AG04450 (cell line): ENCODE measurements at regions not wholly inside any gene's neighbourhood (a gene's known extent, or its start where the extent isn't known, plus 50 kb on each side); places are given as distances from the start of the nearest gene placed in this dataset.

Experiments used
- CTCF ChIA-PET: fragments of 300-600, 350-600 bp; formaldehyde crosslinking; extraction: SDS; loops from one replicate; lab custom pipeline; 2022; ENCODE audit warnings: antibody characterized with exemption, inconsistent platforms; lab: Charles Lee
- POLR2A ChIA-PET: fragments of 350-600 bp; formaldehyde crosslinking; extraction: SDS; loops from one replicate; lab custom pipeline; 2021; ENCODE audit warnings: antibody characterized with exemption, inconsistent platforms; lab: Yijun Ruan, JAX
- DNase-seq: peaks from one replicate; pipeline ENCODE4 v3.0.0-alpha.2; 2011; ENCODE audit warnings: low read depth, low spot score
- H3K27ac ChIP-seq: one replicate; pipeline ENCODE4 v1.5.1; 2012; ENCODE audit warnings: low read depth, low read length, control low read depth
- H3K27me3 ChIP-seq: one replicate; pipeline ENCODE4 v1.6.0; 2012; ENCODE audit warnings: low read length; ENCODE audit not compliant: control insufficient read depth, insufficient read depth
- H3K4me3 ChIP-seq: 2 replicates; pipeline ENCODE4 v1.5.1; 2011; ENCODE audit warnings: mild to moderate bottlenecking, low read depth, low read length, control low read depth
- H3K9me3 ChIP-seq: 2 replicates; pipeline ENCODE4 v1.5.1; 2012; ENCODE audit warnings: low read length; ENCODE audit not compliant: control insufficient read depth, insufficient read depth
- TF ChIP-seq, protein P1 (sequence below): IDR thresholded peaks from 2 replicates; pipeline ENCODE4 v1.5.1; 2011; ENCODE audit warnings: low read depth, low read length, control low read depth, inconsistent platforms

DNA sequence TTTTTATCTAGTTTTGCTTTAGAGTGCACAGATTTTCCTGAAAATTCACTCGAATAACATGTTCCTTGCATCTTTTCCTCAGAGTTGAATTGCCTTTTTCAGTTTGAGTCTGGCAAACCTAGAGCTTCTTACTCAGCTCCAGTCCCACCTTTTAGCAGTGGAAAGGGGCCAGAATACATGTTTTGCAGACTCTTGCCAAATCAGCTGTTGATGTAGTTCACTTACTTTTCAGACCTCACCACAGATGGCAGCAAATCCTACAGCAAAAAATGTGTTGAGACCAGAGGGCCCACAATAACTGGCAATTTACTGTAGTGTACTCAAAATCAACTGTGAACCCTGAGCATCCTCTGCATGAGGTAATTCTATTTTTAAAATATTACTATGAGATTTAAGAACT is 545.2 kb upstream of the ACO1 start:
- H3K9me3 ChIP-seq, result 0 out of 2 replicates have a peak, but pooled peaks cover 4% of the 10 kb centered on the region
- no peak overlapping the region for H3K4me3 ChIP-seq
- no peaks in the 10 kb centered on the region for H3K27me3 ChIP-seq
- ChIA-PET POLR2A (no interaction called here), CTCF (no interaction called here)
- no peak for DNase-seq
- TF ChIP-seq, protein P1, sequence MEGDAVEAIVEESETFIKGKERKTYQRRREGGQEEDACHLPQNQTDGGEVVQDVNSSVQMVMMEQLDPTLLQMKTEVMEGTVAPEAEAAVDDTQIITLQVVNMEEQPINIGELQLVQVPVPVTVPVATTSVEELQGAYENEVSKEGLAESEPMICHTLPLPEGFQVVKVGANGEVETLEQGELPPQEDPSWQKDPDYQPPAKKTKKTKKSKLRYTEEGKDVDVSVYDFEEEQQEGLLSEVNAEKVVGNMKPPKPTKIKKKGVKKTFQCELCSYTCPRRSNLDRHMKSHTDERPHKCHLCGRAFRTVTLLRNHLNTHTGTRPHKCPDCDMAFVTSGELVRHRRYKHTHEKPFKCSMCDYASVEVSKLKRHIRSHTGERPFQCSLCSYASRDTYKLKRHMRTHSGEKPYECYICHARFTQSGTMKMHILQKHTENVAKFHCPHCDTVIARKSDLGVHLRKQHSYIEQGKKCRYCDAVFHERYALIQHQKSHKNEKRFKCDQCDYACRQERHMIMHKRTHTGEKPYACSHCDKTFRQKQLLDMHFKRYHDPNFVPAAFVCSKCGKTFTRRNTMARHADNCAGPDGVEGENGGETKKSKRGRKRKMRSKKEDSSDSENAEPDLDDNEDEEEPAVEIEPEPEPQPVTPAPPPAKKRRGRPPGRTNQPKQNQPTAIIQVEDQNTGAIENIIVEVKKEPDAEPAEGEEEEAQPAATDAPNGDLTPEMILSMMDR, result no peak
- H3K27ac ChIP-seq, result no peak overlapping the region

DNA sequence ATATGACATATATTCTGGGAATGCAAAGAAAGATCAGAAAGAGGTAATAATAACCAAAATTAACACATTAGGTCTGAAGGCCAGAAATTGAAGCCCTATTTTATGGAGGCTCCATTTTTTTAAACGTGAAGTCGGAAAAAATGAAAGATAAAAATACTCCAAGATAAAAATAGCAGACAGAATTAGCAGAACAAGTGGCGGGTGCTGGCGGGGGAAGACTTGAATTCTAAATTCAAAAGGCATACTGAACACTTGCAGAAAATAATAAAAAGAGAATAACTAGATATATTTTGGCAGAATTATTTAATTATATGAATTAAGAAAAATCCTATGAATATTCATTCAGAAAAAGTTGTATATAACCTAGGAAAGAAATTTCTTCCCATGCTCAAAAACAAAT is 543.7 kb upstream of the ACO1 start:
- POLR2A ChIA-PET, result no interaction called here
- Histone ChIP-seq H3K4me3 (no peak overlapping the region), H3K9me3 (no peaks in the 10 kb centered on the region), H3K27ac (no peak overlapping the region), H3K27me3 (no peaks in the 10 kb centered on the region)
- TF ChIP-seq, protein P1, result no peak
- DNase-seq, result no peak
- CTCF ChIA-PET, result no interaction called here

DNA sequence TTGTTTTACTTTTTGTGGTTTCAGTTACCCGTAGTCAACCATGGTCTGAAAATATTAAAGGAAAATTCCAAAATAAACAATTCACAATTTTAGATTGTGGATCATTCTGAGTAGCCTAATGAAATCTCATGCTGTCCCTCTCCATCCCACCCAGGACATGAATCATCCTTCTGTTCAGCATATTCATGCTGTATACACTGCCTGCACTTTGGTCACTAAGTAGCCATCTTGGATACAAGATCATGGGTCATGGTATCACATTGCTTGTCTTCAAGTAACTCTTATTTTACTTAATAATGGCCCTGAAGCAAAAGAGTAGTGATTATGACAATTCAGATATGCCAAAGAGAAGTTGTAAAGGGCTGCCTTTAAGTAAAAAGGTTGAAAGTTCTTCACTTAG is 536.5 kb upstream of the ACO1 start:
- CTCF ChIA-PET, result no interaction called here

DNA sequence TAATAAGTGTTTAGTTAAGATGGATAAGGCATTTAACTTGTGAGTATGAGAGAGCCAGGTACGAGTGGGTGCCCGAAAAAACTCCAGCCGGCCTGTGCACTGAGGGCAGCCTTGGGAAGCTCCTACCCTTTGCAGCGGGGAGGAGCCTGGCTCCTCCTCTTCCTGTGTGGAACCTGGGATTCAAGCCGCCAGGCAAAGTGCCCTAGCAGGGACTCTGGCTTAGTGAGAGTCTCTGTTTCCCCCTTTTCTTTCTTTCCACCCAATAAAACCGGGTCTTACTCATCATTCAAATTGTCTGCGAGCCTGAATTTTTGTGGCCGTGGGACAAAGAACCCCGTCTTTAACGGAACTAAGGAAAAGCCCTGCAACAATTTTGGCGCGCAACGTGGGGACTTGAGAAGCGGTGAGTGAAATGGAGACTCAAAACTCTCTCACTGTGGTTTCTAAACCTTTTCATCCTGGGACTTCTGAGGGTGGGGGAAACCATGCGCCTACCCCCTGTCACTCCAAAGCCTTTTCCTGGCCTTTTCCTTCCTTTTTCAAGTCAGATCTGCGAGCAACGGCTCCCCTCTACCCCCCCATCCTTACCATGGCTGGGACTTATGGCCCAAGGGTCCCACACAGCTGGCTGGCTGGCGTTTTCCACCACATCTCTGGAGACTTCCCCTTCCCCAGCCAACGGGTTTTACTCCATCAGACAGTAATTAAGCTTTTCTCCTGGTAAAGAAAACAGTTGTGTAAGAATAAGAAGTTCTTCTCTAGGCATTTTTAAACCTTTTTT is 535.7 kb upstream of the ACO1 start:
- Histone ChIP-seq H3K27me3 (no peaks in the 10 kb centered on the region), H3K9me3 (peaks cover 11% of the 10 kb centered on the region), H3K4me3 (no peak overlapping the region), H3K27ac (no peak overlapping the region)
- POLR2A ChIA-PET, result no interaction called here
- TF ChIP-seq, protein P1, result no peak
- no peak for DNase-seq
- CTCF ChIA-PET, result no interaction called here

More for the DNA sequence above, 536.5 kb upstream of the ACO1 start:
- POLR2A ChIA-PET, result no interaction called here
- Histone ChIP-seq H3K9me3 (peaks cover 10% of the 10 kb centered on the region), H3K4me3 (no peak overlapping the region), H3K27me3 (no peaks in the 10 kb centered on the region), H3K27ac (no peak overlapping the region)
- TF ChIP-seq, protein P1, result no peak
- DNase-seq, result no peak

DNA sequence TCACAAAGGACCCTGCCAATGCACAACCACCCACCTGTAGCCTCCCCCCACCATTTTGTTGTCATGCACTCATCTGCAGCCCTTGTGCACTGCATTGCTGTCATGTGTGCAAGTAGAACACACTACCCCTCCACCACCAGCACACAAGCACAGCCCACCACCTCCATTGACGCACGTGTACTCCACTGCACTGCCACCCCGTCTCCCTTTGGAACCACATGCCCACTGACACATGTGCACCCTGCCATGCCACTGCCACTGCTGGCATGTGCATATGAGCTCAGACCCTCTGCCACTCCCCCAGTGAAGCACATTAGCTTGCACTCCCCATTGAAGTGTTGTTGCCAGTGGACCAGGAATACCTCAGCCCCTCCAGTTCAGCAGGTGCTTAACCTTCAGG is 530.3 kb upstream of the ACO1 start:
- no peak overlapping the region for H3K4me3 ChIP-seq
- CTCF ChIA-PET, result no interaction called here

More for the DNA sequence above, 530.3 kb upstream of the ACO1 start:
- no peaks in the 10 kb centered on the region for H3K27me3 ChIP-seq
- POLR2A ChIA-PET, result no interaction called here
- TF ChIP-seq, protein P1, result no peak
- DNase-seq, result no peak
- H3K9me3 ChIP-seq, result peaks cover 13% of the 10 kb centered on the region
- no peak overlapping the region for H3K27ac ChIP-seq
